Colonic mucosa (tissue), 4 donors: ENCODE measurements at regions not wholly inside any gene's neighbourhood (a gene's known extent, or its start where the extent isn't known, plus 50 kb on each side); places are given as distances from the start of the nearest gene placed in this dataset.

ENCODE experiments used
- DNase-seq: peaks from one replicate; pipeline ENCODE4 v3.0.0-alpha.2; 2020
- H3K27ac ChIP-seq: fragments of 200-600 bp; one replicate; pipeline ENCODE4 v1.8.0; 2021
- H3K27me3 ChIP-seq: fragments of 200-600 bp; one replicate; pipeline ENCODE4 v1.8.0; 2021
- H3K36me3 ChIP-seq: fragments of 200-600 bp; one replicate; pipeline ENCODE4 v1.8.0; 2021
- H3K4me1 ChIP-seq: fragments of 200-600 bp; one replicate; pipeline ENCODE4 v1.8.0; 2021; ENCODE audit warnings: mild to moderate bottlenecking
- H3K4me3 ChIP-seq: fragments of 200-600 bp; one replicate; pipeline ENCODE4 v1.8.0; 2021
- H3K9ac ChIP-seq, 2 donors: one replicate each; pipeline ENCODE4 v1.7.0; 2013; ENCODE audit warnings: control low read depth in 2 of 2, low read depth in 2 of 2, low read length in 2 of 2
- H3K9me3 ChIP-seq: fragments of 200-600 bp; one replicate; pipeline ENCODE4 v1.8.0; 2021
- CTCF ChIP-seq: fragments of 200-600 bp; IDR thresholded peaks from one replicate; pipeline ENCODE4 v1.8.0; 2022; ENCODE audit warnings: antibody characterized with exemption, mild to moderate bottlenecking
- intact Hi-C: fragments of 100-400 bp; cut with DNase I; formaldehyde crosslinking; loops from one replicate; pipeline ENCODE4 v1.14.1; 2022
- donor health status: healthy.
- donor health status: DM: no; HTN: no; CAD: no.
- donor health status: DM: no; HTN: no; CAD: no.

GRCh38 chr21:38147391-38147790, 109.4 kb upstream of the KCNJ15 start:
- no peak overlapping the region for H3K4me3 ChIP-seq
- intact Hi-C loops, result no loop called here
- no peaks in the 10 kb centered on the region for H3K9me3 ChIP-seq
- no peak for TF ChIP-seq CTCF
- no peaks in the 10 kb centered on the region for H3K4me1 ChIP-seq
- H3K27ac ChIP-seq, result no peak overlapping the region
- H3K27me3 ChIP-seq, result no peaks in the 10 kb centered on the region
- no peaks in the 10 kb centered on the region for H3K36me3 ChIP-seq
- no peak overlapping the region for H3K9ac ChIP-seq
- no peak for DNase-seq

GRCh38 chr21:38148046-38148445, 108.7 kb upstream of the KCNJ15 start:
- Histone ChIP-seq H3K27me3 (no peaks in the 10 kb centered on the region), H3K4me3 (no peak overlapping the region)
- intact Hi-C loops, result no loop called here

GRCh38 chr21:38151021-38151645, 105.7 kb upstream of the KCNJ15 start:
- H3K9ac ChIP-seq, result no peak overlapping the region
- no peak for DNase-seq
- H3K9me3 ChIP-seq, result no peaks in the 10 kb centered on the region
- no peaks in the 10 kb centered on the region for H3K4me1 ChIP-seq
- no peaks in the 10 kb centered on the region for H3K36me3 ChIP-seq
- intact Hi-C loops, result no loop called here
- H3K27ac ChIP-seq, result no peak overlapping the region
- H3K27me3 ChIP-seq, result no peaks in the 10 kb centered on the region
- H3K4me3 ChIP-seq, result no peak overlapping the region
- no peak for TF ChIP-seq CTCF

More at GRCh38 chr21:38148046-38148445, 108.7 kb upstream of the KCNJ15 start:
- TF ChIP-seq CTCF, result no peak
- Histone ChIP-seq H3K4me1 (no peaks in the 10 kb centered on the region), H3K9ac (no peak overlapping the region), H3K36me3 (no peaks in the 10 kb centered on the region), H3K27ac (no peak overlapping the region), H3K9me3 (no peaks in the 10 kb centered on the region)
- DNase-seq, result no peak

- Histone ChIP-seq H3K4me3 (no peak overlapping the region), H3K4me1 (no peaks in the 10 kb centered on the region), H3K27ac (no peak overlapping the region), H3K27me3 (no peaks in the 10 kb centered on the region), H3K36me3 (no peaks in the 10 kb centered on the region), H3K9me3 (no peaks in the 10 kb centered on the region), H3K9ac (no peak overlapping the region)
- intact Hi-C loops, result loop anchor here (5.0 kb wide), 1 partner anchor 201 kb away; no protein-coding TSS in a partner anchor
- no peak for TF ChIP-seq CTCF
- no peak for DNase-seq
Measured at GRCh38 chr21:38156200-38156599, 100.6 kb upstream of the KCNJ15 start.

- no peak overlapping the region for H3K4me3 ChIP-seq
- H3K36me3 ChIP-seq, result no peaks in the 10 kb centered on the region
- TF ChIP-seq CTCF, result peak; percentile 77
- intact Hi-C loops, result loop anchor here (5.0 kb wide), 1 partner anchor 198 kb away; no protein-coding TSS in a partner anchor
- H3K4me1 ChIP-seq, result no peaks in the 10 kb centered on the region
- no peak overlapping the region for H3K27ac ChIP-seq
- H3K9me3 ChIP-seq, result no peaks in the 10 kb centered on the region
- DNase-seq, result peak; percentile 61
- H3K27me3 ChIP-seq, result no peaks in the 10 kb centered on the region
- H3K9ac ChIP-seq, result no peak overlapping the region
Measured at GRCh38 chr21:38159355-38159754, 97.4 kb upstream of the KCNJ15 start.
